Effector memory CD8-positive, alpha-beta T cell (primary cell): ENCODE measurements at regions not wholly inside any gene's neighbourhood (a gene's known extent, or its start where the extent isn't known, plus 50 kb on each side); places are given as distances from the start of the nearest gene placed in this dataset.
A peak's percentile ranks its signal among the peaks of the same experiment; 100 is the strongest.

ENCODE experiments used
- ATAC-seq: fragments of 150-1000 bp; cut with Tn5 transposase; replicated peaks from 2 replicates; pipeline ENCODE4 v1.10.0; 2021; ENCODE audit warnings: mild to moderate bottlenecking, moderate library complexity
- DNase-seq, 3 experiments: peaks; one replicate each; pipeline ENCODE4 v3.0.0; 2021
- H3K27ac Mint-ChIP-seq, 2 donors: one replicate each; pipeline ENCODE4 v1.8.0; 2022; ENCODE audit warnings: mild to moderate bottlenecking in 2 of 2, mixed read lengths in 2 of 2, moderate library complexity in 2 of 2
- H3K27me3 Mint-ChIP-seq, 2 donors: one replicate each; pipeline ENCODE4 v1.8.0; 2022; ENCODE audit warnings: mixed read lengths in 2 of 2
- H3K36me3 Mint-ChIP-seq: one replicate; pipeline ENCODE4 v1.8.0; 2022; ENCODE audit warnings: mild to moderate bottlenecking, moderate library complexity, mixed read lengths; ENCODE audit not compliant: insufficient read depth
- H3K4me1 Mint-ChIP-seq, 2 donors: one replicate each; pipeline ENCODE4 v1.8.0; 2022; ENCODE audit warnings: low read depth in 2 of 2, mixed read lengths in 2 of 2
- H3K4me3 Mint-ChIP-seq, 2 donors: one replicate each; pipeline ENCODE4 v1.8.0; 2022; ENCODE audit warnings: mild to moderate bottlenecking in 2 of 2, mixed read lengths in 2 of 2, moderate library complexity in 2 of 2
- H3K9me3 Mint-ChIP-seq, 2 donors: one replicate each; pipeline ENCODE4 v1.8.0; 2022; ENCODE audit warnings: mixed read lengths in 2 of 2

DNA sequence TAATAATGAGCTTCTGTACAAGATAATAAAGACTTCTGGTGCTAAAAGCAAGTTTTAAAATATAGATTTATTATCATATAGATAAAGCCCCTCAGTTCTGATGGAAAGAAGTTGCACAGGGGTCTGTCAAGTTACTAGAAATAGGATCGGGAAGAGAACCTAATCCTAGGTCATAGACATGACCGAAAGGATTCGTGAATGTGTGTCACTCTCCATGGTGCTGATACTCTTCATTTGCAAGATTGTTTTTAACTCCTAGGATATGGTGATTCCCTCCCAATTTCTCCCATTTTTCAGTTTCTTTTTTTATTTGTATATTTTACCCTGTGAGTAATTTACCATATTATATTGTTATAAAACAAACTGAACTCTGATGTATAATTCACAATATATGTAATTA, 58.9 kb upstream of the CTNNA2 start:
- Mint-ChIP-seq H3K4me1 (no peaks in the 10 kb centered on the region), H3K4me3 (no peak overlapping the region), H3K27me3 (no peaks in the 10 kb centered on the region), H3K36me3 (no peaks in the 10 kb centered on the region), H3K27ac (no peak overlapping the region), H3K9me3 (peaks cover 2 to 4% of the 10 kb centered on the region in 2 donors)
- DNase-seq (no peak), ATAC-seq (no peak)

DNA sequence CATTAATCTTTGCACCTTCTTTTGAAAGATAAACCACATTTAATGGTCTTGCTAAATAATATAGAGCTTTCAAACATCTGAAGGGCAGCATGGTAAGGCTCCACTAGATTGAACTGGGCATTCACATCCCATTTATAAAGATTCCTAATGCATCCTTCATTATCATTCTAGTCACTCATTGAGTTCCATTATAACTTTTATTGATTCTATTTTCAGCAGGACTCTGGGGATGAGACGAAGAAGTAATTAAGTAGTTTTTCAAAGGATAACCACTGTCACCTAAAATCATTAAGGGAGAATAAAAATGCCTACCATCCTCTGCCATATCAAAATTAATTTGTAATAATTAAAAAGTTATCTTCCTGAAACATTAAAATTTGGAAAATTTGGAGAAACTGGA, 60.2 kb upstream of the CTNNA2 start:
- ATAC-seq (no peak), DNase-seq (no peak)
- Mint-ChIP-seq H3K36me3 (no peaks in the 10 kb centered on the region), H3K27me3 (no peaks in the 10 kb centered on the region), H3K4me1 (no peaks in the 10 kb centered on the region), H3K4me3 (no peak overlapping the region), H3K27ac (no peak overlapping the region), H3K9me3 (peaks cover 6 to 10% of the 10 kb centered on the region in 2 donors)

DNA sequence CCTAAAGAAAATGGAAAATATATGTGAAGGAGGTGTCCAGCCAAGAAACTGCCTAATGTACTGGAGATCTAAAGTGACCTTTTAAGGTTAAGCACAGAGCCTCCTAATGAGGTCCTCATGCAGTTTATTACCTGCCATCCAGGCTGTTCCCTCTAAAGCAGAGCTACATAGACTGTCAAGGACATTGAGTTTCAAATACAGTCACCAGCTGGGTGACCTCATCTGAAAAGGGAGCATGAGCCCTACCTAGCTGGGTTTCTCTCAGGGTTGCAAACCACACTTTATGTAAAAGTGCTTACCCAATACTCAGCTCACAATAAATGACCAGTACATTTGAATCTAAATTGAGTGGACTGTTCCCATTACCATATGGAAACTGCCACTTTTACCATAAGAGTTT, 65.4 kb upstream of the CTNNA2 start:
- Mint-ChIP-seq H3K4me1 (no peaks in the 10 kb centered on the region), H3K27me3 (no peaks in the 10 kb centered on the region), H3K4me3 (no peak overlapping the region), H3K36me3 (no peaks in the 10 kb centered on the region), H3K27ac (no peak overlapping the region), H3K9me3 (peaks cover 13 to 16% of the 10 kb centered on the region in 2 donors)
- ATAC-seq = no peak
- DNase-seq = no peak

DNA sequence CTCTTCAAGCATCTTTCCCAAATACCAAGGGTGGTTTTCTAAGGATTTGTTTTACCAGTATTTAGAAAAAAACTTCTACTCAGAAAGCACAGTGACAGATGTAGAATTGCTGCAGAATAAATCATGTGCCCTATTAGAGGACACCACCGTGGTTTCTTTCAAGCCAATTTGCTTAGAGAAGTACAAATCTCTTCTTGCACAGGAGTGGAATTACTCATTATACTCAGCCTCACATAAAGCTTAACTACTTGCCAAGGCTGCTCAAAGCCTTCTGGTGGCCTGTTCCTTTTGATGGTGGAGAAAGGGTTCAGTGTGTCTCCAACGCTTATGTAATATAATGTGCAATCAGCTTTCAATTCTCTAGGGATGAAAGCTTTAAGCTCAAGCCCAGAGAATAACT, 66.5 kb upstream of the CTNNA2 start:
- peaks cover 18 to 23% of the 10 kb centered on the region in 2 donors for H3K9me3 Mint-ChIP-seq
- H3K27ac Mint-ChIP-seq = no peak overlapping the region
- DNase-seq = no peak
- H3K4me1 Mint-ChIP-seq = no peaks in the 10 kb centered on the region
- ATAC-seq = no peak
- H3K36me3 Mint-ChIP-seq = no peaks in the 10 kb centered on the region
- no peaks in the 10 kb centered on the region for H3K27me3 Mint-ChIP-seq
- H3K4me3 Mint-ChIP-seq = no peak overlapping the region

DNA sequence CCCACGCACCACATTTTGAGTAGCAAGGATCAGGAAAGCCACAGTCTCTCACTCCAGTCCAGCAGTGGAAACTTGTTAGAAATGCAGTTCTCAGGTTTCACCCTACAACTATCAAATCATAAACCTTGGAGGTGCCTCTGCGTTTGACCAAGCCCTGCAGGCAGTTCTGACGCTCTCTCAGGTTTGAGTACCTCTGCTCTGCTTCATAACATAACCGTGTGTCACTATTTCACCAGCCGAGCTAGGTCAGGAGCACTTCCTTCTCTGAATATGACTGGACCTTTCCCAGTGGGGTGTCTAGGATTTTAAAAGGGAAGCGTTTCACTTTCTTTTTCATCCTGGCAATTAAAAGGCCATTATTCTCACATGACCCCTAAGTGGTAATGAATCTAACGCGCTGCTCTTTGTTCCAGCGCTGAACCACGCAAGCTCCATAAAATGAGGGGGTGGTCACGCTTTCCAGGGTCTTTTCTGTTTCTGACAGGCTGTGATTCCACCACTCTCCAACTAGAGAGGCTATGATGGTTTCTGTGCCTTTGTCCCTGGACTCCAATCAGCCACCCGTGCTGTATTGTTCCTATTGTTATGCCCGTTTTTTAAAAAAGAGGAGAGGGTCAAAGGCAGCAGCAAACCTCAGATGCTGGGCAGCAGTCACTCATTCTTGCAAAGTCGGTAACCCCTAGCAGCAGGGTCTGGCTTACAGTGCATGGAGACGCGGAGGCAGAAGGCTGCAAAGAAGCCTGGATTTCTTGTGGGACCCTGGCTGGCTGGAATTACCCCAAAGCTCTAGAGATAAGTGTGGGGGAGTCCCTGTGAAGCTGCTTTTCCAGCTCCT, 75.2 kb upstream of the CTNNA2 start:
- DNase-seq (no peak), ATAC-seq (no peak)
- Mint-ChIP-seq H3K27ac (no peak overlapping the region), H3K27me3 (no peaks in the 10 kb centered on the region), H3K9me3 (peaks cover 13 to 15% of the 10 kb centered on the region in 2 donors), H3K4me3 (no peak overlapping the region), H3K4me1 (no peaks in the 10 kb centered on the region), H3K36me3 (peaks cover 5% of the 10 kb centered on the region)

DNA sequence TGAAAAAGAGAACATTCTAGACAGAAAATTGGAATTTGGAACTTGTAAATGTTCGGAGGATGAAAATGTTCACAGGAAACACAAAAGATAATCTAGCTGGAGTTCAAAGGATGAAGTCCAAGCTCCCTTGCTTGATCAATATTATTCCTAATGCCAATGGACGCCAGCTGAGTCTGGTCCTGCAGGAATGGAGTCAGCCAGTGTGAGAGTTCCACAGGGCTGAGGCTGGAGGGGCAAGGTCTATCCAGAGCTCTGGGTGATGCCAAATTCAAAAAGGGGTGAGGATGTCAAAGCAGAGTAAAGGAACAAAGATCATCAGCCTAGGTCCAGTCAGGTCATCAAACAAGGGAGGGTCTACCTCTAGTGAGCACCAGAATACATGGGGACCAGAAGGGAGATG, 78.5 kb upstream of the CTNNA2 start:
- Mint-ChIP-seq H3K4me1 (no peaks in the 10 kb centered on the region), H3K9me3 (peaks cover 0 to 6% of the 10 kb centered on the region in 2 donors), H3K27me3 (no peaks in the 10 kb centered on the region), H3K36me3 (no peaks in the 10 kb centered on the region), H3K27ac (peak overlapping the region in 1 of 2 donors; percentile 65), H3K4me3 (no peak overlapping the region)
- ATAC-seq = no peak
- DNase-seq = no peak

DNA sequence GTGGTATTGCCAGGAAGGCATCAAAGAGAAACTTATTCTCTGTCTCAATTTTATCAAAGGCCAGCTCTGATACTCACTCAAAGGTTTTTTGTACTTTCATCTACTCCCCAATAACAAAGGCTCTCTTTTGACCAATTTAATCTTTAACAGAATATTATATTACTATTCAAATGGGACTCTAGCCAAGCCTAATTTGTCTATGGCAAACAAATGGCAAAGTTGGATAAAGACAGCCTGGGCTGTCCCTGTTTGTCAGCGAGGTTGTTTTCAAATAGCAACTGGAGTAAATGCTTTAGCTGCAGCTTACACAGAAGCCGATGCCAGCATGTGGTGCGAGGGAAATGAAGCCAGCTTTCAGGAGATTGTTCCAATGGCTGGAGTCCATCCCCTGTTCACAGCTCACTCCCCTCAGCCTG, 80.1 kb upstream of the CTNNA2 start:
- Mint-ChIP-seq H3K27me3 (no peaks in the 10 kb centered on the region), H3K4me1 (no peaks in the 10 kb centered on the region), H3K4me3 (no peak overlapping the region), H3K36me3 (no peaks in the 10 kb centered on the region), H3K9me3 (peaks cover 0 to 7% of the 10 kb centered on the region in 2 donors), H3K27ac (no peak overlapping the region)
- DNase-seq (no peak), ATAC-seq (no peak)

DNA sequence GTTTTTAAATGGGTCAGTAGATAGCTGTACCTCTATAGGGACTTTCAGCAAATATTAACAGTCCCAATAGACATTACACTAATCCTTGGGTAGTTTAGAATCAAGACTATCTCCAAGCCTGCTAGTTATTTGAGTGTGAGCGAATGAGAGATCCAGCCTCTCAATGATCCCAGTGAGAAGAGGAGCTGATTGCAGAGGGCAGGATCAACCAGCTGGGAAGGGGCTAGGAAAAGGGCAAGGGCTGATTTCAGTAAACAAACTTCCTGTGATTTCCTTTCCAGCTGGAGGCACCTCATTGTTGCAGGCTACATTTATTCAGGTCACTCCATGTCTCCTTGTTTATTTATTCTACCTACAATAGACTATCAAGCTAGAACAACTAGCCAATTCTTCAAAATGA, 84.1 kb upstream of the CTNNA2 start:
- H3K9me3 Mint-ChIP-seq = peaks cover 0 to 9% of the 10 kb centered on the region in 2 donors

DNA sequence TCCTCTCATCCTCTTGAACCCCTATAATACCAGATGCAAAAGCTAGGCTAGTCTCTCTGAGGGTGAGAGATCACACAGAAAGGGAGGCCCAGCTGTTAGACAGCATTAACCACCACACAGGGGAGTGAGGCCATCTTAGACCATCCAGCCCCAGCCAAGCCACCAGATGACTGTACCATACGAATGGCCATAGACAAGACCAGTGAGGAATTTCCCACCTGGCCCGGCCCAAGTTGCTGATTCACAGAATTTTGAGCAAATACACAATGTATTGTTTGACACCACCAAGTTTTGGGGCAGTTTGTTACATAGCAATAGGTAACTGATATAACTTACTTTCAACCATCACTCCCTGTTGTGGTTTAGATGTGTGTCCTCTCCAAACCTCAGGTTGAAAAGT, 98.2 kb upstream of the CTNNA2 start:
- Mint-ChIP-seq H3K27me3 (no peaks in the 10 kb centered on the region), H3K36me3 (no peaks in the 10 kb centered on the region), H3K4me1 (no peaks in the 10 kb centered on the region), H3K4me3 (no peak overlapping the region), H3K9me3 (peaks cover 0 to 12% of the 10 kb centered on the region in 2 donors), H3K27ac (no peak overlapping the region)
- ATAC-seq (no peak), DNase-seq (no peak)

More for the DNA sequence above, 84.1 kb upstream of the CTNNA2 start:
- ATAC-seq (no peak), DNase-seq (no peak)
- Mint-ChIP-seq H3K36me3 (no peaks in the 10 kb centered on the region), H3K27ac (no peak overlapping the region), H3K27me3 (no peaks in the 10 kb centered on the region), H3K4me3 (no peak overlapping the region), H3K4me1 (no peaks in the 10 kb centered on the region)

DNA sequence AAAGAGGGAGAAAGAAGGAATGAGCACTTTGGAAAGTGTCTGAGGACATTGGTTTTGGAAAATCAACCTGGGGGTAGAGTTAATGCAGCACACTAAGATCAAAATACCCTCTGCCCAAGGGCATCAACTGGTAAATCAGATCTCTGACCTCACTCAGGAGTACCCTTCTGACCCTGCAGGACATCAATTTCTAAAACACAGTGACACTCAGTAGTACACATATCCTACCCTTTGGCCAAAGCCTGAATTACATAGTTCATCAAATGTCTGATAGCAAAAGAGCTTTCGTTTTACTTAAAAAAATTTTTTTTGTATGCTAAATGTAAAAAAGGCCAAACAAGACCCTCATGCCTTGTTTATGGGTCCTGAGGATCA, 118.4 kb upstream of the CTNNA2 start:
- H3K9me3 Mint-ChIP-seq = peaks cover 12 to 19% of the 10 kb centered on the region in 2 donors
- no peaks in the 10 kb centered on the region for H3K27me3 Mint-ChIP-seq
- ATAC-seq = no peak
- no peak overlapping the region for H3K4me3 Mint-ChIP-seq
- no peaks in the 10 kb centered on the region for H3K4me1 Mint-ChIP-seq
- H3K36me3 Mint-ChIP-seq = no peaks in the 10 kb centered on the region
- DNase-seq = no peak
- no peak overlapping the region for H3K27ac Mint-ChIP-seq

DNA sequence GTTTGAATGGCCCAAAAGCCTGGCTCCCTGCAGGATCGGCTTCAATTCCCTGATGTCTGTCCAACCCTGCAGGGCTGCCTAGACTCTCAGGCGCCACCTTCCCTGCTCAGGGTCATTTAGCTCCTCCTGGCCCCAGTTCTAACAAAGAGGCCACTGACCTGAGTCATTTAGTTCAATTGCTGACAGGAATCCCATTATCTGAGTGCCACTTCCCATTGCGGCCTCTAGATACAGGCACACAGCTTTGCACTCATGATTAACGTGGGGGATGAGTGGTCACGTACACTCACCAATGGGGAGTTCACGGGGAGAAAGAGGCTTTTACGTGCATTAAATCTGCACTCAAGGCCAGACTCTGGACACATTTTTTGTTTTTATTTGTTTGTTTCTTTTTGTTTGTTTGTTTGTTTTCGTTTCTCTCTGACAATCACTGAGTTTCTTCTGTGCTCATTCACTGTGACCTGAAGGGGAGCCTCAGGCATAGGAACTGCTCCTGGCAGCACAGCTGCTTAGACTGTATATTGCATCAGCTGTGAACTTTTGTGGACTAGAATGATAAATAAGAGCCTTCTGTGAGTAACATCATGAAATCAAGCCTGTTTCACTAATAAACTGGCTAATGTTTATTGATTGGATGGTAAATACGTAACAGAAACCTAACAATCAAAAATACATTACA, 118.9 kb upstream of the CTNNA2 start:
- no peak for DNase-seq
- Mint-ChIP-seq H3K36me3 (no peaks in the 10 kb centered on the region), H3K27me3 (no peaks in the 10 kb centered on the region), H3K4me1 (no peaks in the 10 kb centered on the region), H3K4me3 (no peak overlapping the region), H3K9me3 (peaks cover 12 to 19% of the 10 kb centered on the region in 2 donors), H3K27ac (no peak overlapping the region)
- no peak for ATAC-seq

DNA sequence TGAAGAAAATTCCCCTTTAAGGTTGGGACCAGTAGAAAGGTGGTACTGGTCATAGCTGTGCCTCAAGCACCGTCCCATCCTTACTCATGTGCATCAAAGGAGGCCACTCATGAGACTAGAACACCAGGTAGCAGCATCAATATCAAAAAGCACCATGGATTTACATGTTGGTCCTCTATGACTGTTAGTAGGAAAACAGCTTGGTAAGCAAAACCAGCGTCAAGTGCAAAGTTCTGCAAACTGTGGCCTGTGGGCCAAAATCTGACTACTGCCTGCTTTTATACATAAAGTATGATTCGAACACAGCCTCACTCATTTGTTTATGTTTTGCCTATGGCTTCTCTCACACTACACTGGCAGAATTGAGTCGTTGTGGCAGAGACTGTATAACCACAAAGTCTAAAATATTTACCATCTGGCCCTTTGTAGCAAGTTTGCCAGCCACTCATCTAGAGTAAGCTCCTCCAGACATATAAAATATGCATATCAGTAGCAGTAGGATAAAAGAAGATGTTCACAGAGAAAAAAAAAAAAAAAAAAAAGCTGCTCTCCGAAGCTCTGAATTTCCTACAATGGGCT, 119.7 kb upstream of the CTNNA2 start:
- ATAC-seq (no peak), DNase-seq (no peak)
- Mint-ChIP-seq H3K27me3 (no peaks in the 10 kb centered on the region), H3K36me3 (no peaks in the 10 kb centered on the region), H3K9me3 (peaks cover 14 to 19% of the 10 kb centered on the region in 2 donors), H3K4me3 (no peak overlapping the region), H3K4me1 (no peaks in the 10 kb centered on the region), H3K27ac (no peak overlapping the region)

DNA sequence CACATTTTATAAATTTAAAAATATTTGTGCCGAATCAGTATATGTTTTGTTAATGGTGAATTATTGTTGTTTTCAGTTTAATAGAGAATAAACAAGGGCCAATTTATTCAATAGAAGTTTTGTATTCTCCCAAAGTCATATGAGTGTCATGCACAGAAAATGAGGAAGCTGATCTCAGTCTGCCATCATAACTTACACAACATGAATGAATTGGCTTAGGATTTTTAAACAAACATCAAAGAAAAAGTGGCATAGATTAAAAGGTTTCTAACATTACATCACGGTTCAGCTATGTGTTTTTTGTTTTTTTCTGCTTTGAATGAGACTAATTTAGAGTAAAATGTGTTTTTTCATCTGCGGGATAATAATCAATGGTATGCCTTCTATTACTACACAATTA, 123.4 kb upstream of the CTNNA2 start:
- Mint-ChIP-seq H3K4me1 (no peaks in the 10 kb centered on the region), H3K27me3 (no peaks in the 10 kb centered on the region), H3K36me3 (no peaks in the 10 kb centered on the region), H3K27ac (no peak overlapping the region), H3K9me3 (peaks cover 15 to 35% of the 10 kb centered on the region in 2 donors), H3K4me3 (no peak overlapping the region)
- DNase-seq = no peak
- ATAC-seq = no peak

DNA sequence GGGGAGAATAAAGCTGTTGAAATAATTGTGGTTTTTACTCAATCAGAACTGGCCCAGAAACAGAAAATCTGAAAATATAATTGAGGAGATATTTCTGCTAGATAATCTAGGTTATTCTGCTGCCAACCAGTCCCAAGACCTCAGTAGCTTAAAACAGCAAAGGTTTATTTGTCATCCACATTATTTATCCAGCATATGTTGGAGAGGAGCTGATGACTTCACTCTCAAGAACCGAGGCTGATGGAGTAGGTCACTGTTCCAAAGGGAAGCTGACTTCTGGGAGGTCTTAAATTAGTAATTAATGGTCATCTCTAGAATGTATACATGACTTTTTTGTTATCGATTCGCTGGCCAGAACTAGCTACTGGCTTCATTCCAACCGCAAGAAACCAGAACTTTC, 124.8 kb upstream of the CTNNA2 start:
- Mint-ChIP-seq H3K4me3 (no peak overlapping the region), H3K27ac (no peak overlapping the region), H3K4me1 (no peaks in the 10 kb centered on the region), H3K36me3 (no peaks in the 10 kb centered on the region), H3K9me3 (peaks cover 12 to 25% of the 10 kb centered on the region in 2 donors), H3K27me3 (no peaks in the 10 kb centered on the region)
- DNase-seq (no peak), ATAC-seq (no peak)
